ENCODE measurements at regions not wholly inside any gene's neighbourhood (a gene's known extent, or its start where the extent isn't known, plus 50 kb on each side); places are given as distances from the start of the nearest gene placed in this dataset.

DNA sequence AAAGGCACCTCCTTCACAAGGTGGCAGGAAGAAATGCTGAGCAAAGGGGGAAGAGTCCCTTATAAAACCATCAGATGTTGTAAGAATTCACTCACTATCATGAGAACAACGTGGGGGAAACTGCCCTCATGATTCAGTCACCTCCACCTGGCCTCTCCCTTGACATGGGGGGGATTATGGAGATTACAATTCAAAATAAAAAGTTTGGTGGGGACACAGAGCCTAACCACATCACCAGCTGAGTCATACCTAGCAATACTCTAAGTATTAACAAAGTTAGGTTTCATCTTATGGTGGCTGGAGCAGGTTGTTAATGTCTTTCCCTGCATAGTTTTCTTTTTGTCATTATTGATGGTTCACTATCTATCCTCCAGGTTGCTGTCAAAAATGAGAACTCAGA is 113.2 kb upstream of the PPFIA2 start (continued):
- TF ChIP-seq YY1 (IDR thresholded peaks at IDR 0.05): no peak
- no peak for TF ChIP-seq HNF4A (conservative IDR thresholded peaks at IDR 0.05)
- no peak for TF ChIP-seq TAF1 (conservative IDR thresholded peaks at IDR 0.05)

DNA sequence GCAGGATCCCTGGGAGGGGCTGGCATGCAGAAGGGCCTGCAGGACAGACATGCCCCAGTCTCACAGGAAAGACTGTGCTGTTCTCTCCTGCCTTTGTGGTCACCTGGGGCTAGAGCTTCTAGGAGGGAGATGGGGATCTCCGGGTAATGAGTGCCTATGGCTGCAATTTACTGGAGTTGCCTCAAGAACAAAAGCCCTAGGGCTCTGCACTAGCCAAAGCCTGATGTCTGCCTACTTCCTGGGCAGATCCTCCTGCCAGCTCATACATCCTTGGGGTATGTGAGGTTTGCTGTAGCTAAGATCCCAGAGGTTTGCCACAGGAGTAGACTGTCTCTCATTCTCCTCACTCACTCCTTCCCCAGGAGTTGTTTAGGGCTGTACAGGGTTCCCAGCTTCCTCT is 106.9 kb upstream of the PPFIA2 start:
- Histone ChIP-seq H3K9ac (ENCODE audit: low read depth in 1 of 2, low read length in 2 of 2) (no peak overlapping the region), H3K9me3 (ENCODE audit: control insufficient read depth in 4 of 4, low read length in 3 of 4) (no peaks in the 10 kb centered on the region), H3K4me1 (ENCODE audit: control insufficient read depth in 4 of 4, insufficient read depth in 4 of 4, low read length in 3 of 4) (no peaks in the 10 kb centered on the region), H3K27me3 (ENCODE audit: control insufficient read depth in 4 of 4, insufficient read depth in 4 of 4, low read length in 3 of 4) (no peaks in the 10 kb centered on the region), H3K27ac (ENCODE audit: low read depth in 1 of 2, low read length in 2 of 2) (no peak overlapping the region), H3K36me3 (ENCODE audit: control insufficient read depth in 4 of 4, insufficient read depth in 3 of 4, low read depth in 1 of 4, low read length in 3 of 4) (no peaks in the 10 kb centered on the region), H3K4me3 (ENCODE audit: low read depth in 1 of 3, low read length in 3 of 3) (no peak overlapping the region)
- TF ChIP-seq RXRA (IDR thresholded peaks at IDR 0.05): no peak
- TF ChIP-seq, protein P1, sequence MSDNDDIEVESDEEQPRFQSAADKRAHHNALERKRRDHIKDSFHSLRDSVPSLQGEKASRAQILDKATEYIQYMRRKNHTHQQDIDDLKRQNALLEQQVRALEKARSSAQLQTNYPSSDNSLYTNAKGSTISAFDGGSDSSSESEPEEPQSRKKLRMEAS (IDR thresholded peaks at IDR 0.05): no peak
- TF ChIP-seq FOXA1 (IDR thresholded peaks at IDR 0.05): no peak
- TF ChIP-seq HNF4A (conservative IDR thresholded peaks at IDR 0.05): no peak
- no peak for TF ChIP-seq SP1 (IDR thresholded peaks at IDR 0.05)
- TF ChIP-seq, protein P2, sequence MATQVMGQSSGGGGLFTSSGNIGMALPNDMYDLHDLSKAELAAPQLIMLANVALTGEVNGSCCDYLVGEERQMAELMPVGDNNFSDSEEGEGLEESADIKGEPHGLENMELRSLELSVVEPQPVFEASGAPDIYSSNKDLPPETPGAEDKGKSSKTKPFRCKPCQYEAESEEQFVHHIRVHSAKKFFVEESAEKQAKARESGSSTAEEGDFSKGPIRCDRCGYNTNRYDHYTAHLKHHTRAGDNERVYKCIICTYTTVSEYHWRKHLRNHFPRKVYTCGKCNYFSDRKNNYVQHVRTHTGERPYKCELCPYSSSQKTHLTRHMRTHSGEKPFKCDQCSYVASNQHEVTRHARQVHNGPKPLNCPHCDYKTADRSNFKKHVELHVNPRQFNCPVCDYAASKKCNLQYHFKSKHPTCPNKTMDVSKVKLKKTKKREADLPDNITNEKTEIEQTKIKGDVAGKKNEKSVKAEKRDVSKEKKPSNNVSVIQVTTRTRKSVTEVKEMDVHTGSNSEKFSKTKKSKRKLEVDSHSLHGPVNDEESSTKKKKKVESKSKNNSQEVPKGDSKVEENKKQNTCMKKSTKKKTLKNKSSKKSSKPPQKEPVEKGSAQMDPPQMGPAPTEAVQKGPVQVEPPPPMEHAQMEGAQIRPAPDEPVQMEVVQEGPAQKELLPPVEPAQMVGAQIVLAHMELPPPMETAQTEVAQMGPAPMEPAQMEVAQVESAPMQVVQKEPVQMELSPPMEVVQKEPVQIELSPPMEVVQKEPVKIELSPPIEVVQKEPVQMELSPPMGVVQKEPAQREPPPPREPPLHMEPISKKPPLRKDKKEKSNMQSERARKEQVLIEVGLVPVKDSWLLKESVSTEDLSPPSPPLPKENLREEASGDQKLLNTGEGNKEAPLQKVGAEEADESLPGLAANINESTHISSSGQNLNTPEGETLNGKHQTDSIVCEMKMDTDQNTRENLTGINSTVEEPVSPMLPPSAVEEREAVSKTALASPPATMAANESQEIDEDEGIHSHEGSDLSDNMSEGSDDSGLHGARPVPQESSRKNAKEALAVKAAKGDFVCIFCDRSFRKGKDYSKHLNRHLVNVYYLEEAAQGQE (IDR thresholded peaks at IDR 0.05): no peak
- no peak for TF ChIP-seq EGR1 (IDR thresholded peaks at IDR 0.05; ENCODE audit: low read depth in 2 of 2)
- no peak for TF ChIP-seq NR2F2 (IDR thresholded peaks at IDR 0.05)
- TF ChIP-seq HNF4G (IDR thresholded peaks at IDR 0.05): no peak
- TF ChIP-seq, protein P3, sequence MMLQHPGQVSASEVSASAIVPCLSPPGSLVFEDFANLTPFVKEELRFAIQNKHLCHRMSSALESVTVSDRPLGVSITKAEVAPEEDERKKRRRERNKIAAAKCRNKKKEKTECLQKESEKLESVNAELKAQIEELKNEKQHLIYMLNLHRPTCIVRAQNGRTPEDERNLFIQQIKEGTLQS (IDR thresholded peaks at IDR 0.05): no peak
- TF ChIP-seq FOXA2 (IDR thresholded peaks at IDR 0.05): no peak
- TF ChIP-seq, protein P4, sequence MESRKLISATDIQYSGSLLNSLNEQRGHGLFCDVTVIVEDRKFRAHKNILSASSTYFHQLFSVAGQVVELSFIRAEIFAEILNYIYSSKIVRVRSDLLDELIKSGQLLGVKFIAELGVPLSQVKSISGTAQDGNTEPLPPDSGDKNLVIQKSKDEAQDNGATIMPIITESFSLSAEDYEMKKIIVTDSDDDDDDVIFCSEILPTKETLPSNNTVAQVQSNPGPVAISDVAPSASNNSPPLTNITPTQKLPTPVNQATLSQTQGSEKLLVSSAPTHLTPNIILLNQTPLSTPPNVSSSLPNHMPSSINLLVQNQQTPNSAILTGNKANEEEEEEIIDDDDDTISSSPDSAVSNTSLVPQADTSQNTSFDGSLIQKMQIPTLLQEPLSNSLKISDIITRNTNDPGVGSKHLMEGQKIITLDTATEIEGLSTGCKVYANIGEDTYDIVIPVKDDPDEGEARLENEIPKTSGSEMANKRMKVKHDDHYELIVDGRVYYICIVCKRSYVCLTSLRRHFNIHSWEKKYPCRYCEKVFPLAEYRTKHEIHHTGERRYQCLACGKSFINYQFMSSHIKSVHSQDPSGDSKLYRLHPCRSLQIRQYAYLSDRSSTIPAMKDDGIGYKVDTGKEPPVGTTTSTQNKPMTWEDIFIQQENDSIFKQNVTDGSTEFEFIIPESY (IDR thresholded peaks at IDR 0.05): no peak
- TF ChIP-seq, protein P5, sequence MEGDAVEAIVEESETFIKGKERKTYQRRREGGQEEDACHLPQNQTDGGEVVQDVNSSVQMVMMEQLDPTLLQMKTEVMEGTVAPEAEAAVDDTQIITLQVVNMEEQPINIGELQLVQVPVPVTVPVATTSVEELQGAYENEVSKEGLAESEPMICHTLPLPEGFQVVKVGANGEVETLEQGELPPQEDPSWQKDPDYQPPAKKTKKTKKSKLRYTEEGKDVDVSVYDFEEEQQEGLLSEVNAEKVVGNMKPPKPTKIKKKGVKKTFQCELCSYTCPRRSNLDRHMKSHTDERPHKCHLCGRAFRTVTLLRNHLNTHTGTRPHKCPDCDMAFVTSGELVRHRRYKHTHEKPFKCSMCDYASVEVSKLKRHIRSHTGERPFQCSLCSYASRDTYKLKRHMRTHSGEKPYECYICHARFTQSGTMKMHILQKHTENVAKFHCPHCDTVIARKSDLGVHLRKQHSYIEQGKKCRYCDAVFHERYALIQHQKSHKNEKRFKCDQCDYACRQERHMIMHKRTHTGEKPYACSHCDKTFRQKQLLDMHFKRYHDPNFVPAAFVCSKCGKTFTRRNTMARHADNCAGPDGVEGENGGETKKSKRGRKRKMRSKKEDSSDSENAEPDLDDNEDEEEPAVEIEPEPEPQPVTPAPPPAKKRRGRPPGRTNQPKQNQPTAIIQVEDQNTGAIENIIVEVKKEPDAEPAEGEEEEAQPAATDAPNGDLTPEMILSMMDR (IDR thresholded peaks at IDR 0.05; ENCODE audit: low read depth, low read length, missing input control): no peak
- 53% methylated on average over 1 of the region's 1 CpG for WGBS
- no peak for DNase-seq (ENCODE audit: low spot score)
